T-helper 1 cell (primary cell): ENCODE measurements at regions not wholly inside any gene's neighbourhood (a gene's known extent, or its start where the extent isn't known, plus 50 kb on each side); places are given as distances from the start of the nearest gene placed in this dataset.
A peak's percentile ranks its signal among the peaks of the same experiment; 100 is the strongest.
"Not testable (repeated sequence)": the region's sequence is repeated elsewhere in the genome, so short reads cannot be mapped to it uniquely, and the experiment has no call there.

Experiments
- DNase-seq, 5 donors: peaks; one replicate each; pipeline ENCODE4 v3.0.0-alpha.2; 2012 to 2020

GRCh38 chr2:106257135-106257534 lies 63.0 kb upstream of the UXS1 start:
- DNase-seq, result no peak

GRCh38 chr2:106249157-106249828 lies 55.2 kb upstream of the UXS1 start:
- DNase-seq, result peak in 1 of 5 donors; percentile 33

GRCh38 chr2:106248548-106249151 lies 54.5 kb upstream of the UXS1 start:
- DNase-seq, result not testable (repeated sequence)
